H1 (cell line): ENCODE measurements at regions not wholly inside any gene's neighbourhood (a gene's known extent, or its start where the extent isn't known, plus 50 kb on each side); places are given as distances from the start of the nearest gene placed in this dataset.

ENCODE experiments used
- CTCF ChIA-PET: fragments of 300-600 bp; sonication (Branson Sonifier 250); formaldehyde crosslinking; loops from one replicate; lab custom pipeline; 2021; ENCODE audit not compliant: partially characterized antibody; lab: Charles Lee
- POLR2A ChIA-PET: fragments of 300-600 bp; sonication (Branson Sonifier 250); formaldehyde crosslinking; loops from one replicate; lab custom pipeline; 2021; ENCODE audit warnings: inconsistent platforms; ENCODE audit not compliant: partially characterized antibody; lab: Charles Lee
- DNase-seq, 2 experiments: peaks; one replicate each; pipeline versions ENCODE4 v3.0.0 to v3.0.0-alpha.2; 2010 to 2022; ENCODE audit warnings: low spot score in 2 of 2, low read depth in 1 of 2, mixed read lengths in 1 of 2
- FAIRE-seq: peaks from 2 replicates; lab custom pipeline; 2011; peaks lifted over from hg19 to GRCh38; lab: Jason Lieb, UNC
- H2AFZ ChIP-seq: 2 replicates; pipeline ENCODE4 v1.8.1; 2012; ENCODE audit warnings: low read length, inconsistent platforms
- H2AK5ac ChIP-seq: 2 replicates; pipeline ENCODE4 v1.6.1; 2013; ENCODE audit warnings: low read depth, low read length
- H2BK120ac ChIP-seq: replicated peaks from 2 replicates; pipeline ENCODE3; 2013; ENCODE audit warnings: low read depth, low read length, inconsistent platforms
- H2BK12ac ChIP-seq: 2 replicates; pipeline ENCODE4 v1.6.1; 2013; ENCODE audit warnings: low read depth, low read length
- H2BK15ac ChIP-seq: 2 replicates; pipeline ENCODE4 v1.6.1; 2013; ENCODE audit warnings: low read length
- H2BK20ac ChIP-seq: 2 replicates; pipeline ENCODE4 v1.6.1; 2013; ENCODE audit warnings: low read length
- H2BK5ac ChIP-seq: 2 replicates; pipeline ENCODE4 v1.6.1; 2013; ENCODE audit warnings: low read depth, low read length
- H3K14ac ChIP-seq: 2 replicates; pipeline ENCODE4 v1.6.1; 2013; ENCODE audit warnings: inconsistent platforms; ENCODE audit not compliant: insufficient read length
- H3K18ac ChIP-seq: 2 replicates; pipeline ENCODE4 v1.6.1; 2013; ENCODE audit warnings: low read length; ENCODE audit errors: extremely low read depth
- H3K23ac ChIP-seq: 2 replicates; pipeline ENCODE4 v1.6.1; 2013; ENCODE audit warnings: inconsistent platforms; ENCODE audit not compliant: insufficient read length
- H3K23me2 ChIP-seq: 2 replicates; pipeline ENCODE4 v1.6.1; 2013; ENCODE audit warnings: low read depth, low read length
- H3K27ac ChIP-seq: 2 replicates; pipeline ENCODE4 v1.6.1; 2011; ENCODE audit warnings: low read depth, low read length, inconsistent platforms
- H3K27me3 ChIP-seq, 4 experiments: replicated peaks in 1 of 4; 1 replicate in 1 of 4; 2 replicates in 3 of 4; pipeline versions ENCODE4 v1.6.1 to v1.8.1; 2011 to 2013; ENCODE audit warnings: low read length in 3 of 4, mild to moderate bottlenecking in 3 of 4, inconsistent platforms in 2 of 4, mixed read lengths in 2 of 4, moderate library complexity in 1 of 4; ENCODE audit not compliant: control insufficient read depth in 3 of 4, insufficient read depth in 3 of 4; ENCODE audit errors: extremely low read depth in 1 of 4
- H3K36me3 ChIP-seq, 4 experiments: 2 replicates each; pipeline versions ENCODE4 v1.6.1 to v1.8.1; 2011 to 2013; ENCODE audit warnings: mild to moderate bottlenecking in 4 of 4, low read length in 3 of 4, moderate library complexity in 2 of 4, control low read depth in 1 of 4, inconsistent platforms in 1 of 4; ENCODE audit not compliant: insufficient read depth in 4 of 4, control insufficient read depth in 2 of 4
- H3K4ac ChIP-seq: replicated peaks from 2 replicates; pipeline ENCODE3; 2013; ENCODE audit warnings: low read length, low read depth, mixed read lengths, inconsistent platforms; ENCODE audit not compliant: insufficient read length
- H3K4me1 ChIP-seq, 4 experiments: replicated peaks in 1 of 4; 1 replicate in 1 of 4; 2 replicates in 3 of 4; pipeline versions ENCODE4 v1.6.1 to v1.8.1; 2011 to 2013; ENCODE audit warnings: low read length in 3 of 4, inconsistent platforms in 2 of 4, mixed read lengths in 1 of 4; ENCODE audit not compliant: insufficient read depth in 4 of 4, control insufficient read depth in 3 of 4
- H3K4me2 ChIP-seq, 2 experiments: 2 replicates each; pipeline versions ENCODE4 v1.6.1 to v1.8.1; 2011 to 2013; ENCODE audit warnings: low read depth in 2 of 2, low read length in 2 of 2, control low read depth in 1 of 2, inconsistent platforms in 1 of 2, mild to moderate bottlenecking in 1 of 2; ENCODE audit not compliant: insufficient read depth in 1 of 2
- H3K4me3 ChIP-seq, 4 experiments: fragments of 200-600, 300-600 bp in 1 of 4; sonication (generic), shearing (Covaris generic), sonication (Bioruptor Twin) in 1 of 4; 2 replicates each; pipeline versions ENCODE4 v1.5.1 to v1.8.1; 2011 to 2016; ENCODE audit warnings: low read length in 4 of 4, low read depth in 3 of 4, control low read depth in 2 of 4, inconsistent platforms in 2 of 4, mild to moderate bottlenecking in 2 of 4, mixed read lengths in 1 of 4, moderate library complexity in 1 of 4; ENCODE audit not compliant: insufficient read depth in 2 of 4; ENCODE audit errors: extremely low read depth in 1 of 4
- H3K56ac ChIP-seq: replicated peaks from 2 replicates; pipeline ENCODE3; 2013; ENCODE audit warnings: low read depth, mild to moderate bottlenecking, mixed read lengths, low read length, inconsistent platforms; ENCODE audit not compliant: insufficient read length
- H3K79me1 ChIP-seq: 2 replicates; pipeline ENCODE4 v1.6.1; 2013; ENCODE audit warnings: low read depth, low read length, control low read depth
- H3K79me2 ChIP-seq, 2 experiments: 2 replicates each; pipeline versions ENCODE4 v1.6.1 to v1.8.1; 2012 to 2013; ENCODE audit warnings: low read length in 2 of 2, mild to moderate bottlenecking in 2 of 2, inconsistent platforms in 1 of 2; ENCODE audit not compliant: insufficient read depth in 2 of 2, control insufficient read depth in 1 of 2
- H3K9ac ChIP-seq, 4 experiments: replicated peaks in 1 of 4; 1 replicate in 1 of 4; 2 replicates in 3 of 4; pipeline versions ENCODE4 v1.6.1 to v1.8.1; 2011 to 2013; ENCODE audit warnings: low read depth in 3 of 4, low read length in 3 of 4, control low read depth in 2 of 4, mild to moderate bottlenecking in 2 of 4, moderate library complexity in 2 of 4, inconsistent platforms in 1 of 4; ENCODE audit errors: extremely low read depth in 1 of 4
- H3K9me3 ChIP-seq, 2 experiments: 2 replicates each; pipeline versions ENCODE4 v1.6.1 to v1.8.1; 2012 to 2013; ENCODE audit warnings: mild to moderate bottlenecking in 2 of 2, moderate library complexity in 2 of 2, control low read depth in 1 of 2, inconsistent platforms in 1 of 2, low read depth in 1 of 2, low read length in 1 of 2, mixed read lengths in 1 of 2; ENCODE audit not compliant: insufficient read depth in 2 of 2
- H4K20me1 ChIP-seq, 2 experiments: replicated peaks in 1 of 2; 2 replicates each; pipeline versions ENCODE3 to v1.8.1; 2011 to 2013; ENCODE audit warnings: inconsistent platforms in 2 of 2, low read length in 2 of 2, mild to moderate bottlenecking in 1 of 2; ENCODE audit not compliant: insufficient read depth in 2 of 2, control insufficient read depth in 1 of 2
- H4K5ac ChIP-seq: 2 replicates; pipeline ENCODE4 v1.6.1; 2013; ENCODE audit warnings: low read length, low read depth, mixed read lengths, inconsistent platforms; ENCODE audit not compliant: insufficient read length
- H4K8ac ChIP-seq: 2 replicates; pipeline ENCODE4 v1.8.0; 2013; ENCODE audit warnings: mild to moderate bottlenecking, moderate library complexity, low read length, inconsistent platforms; ENCODE audit not compliant: insufficient read depth; ENCODE audit errors: extremely low read depth
- H4K91ac ChIP-seq: replicated peaks from 2 replicates; pipeline ENCODE3; 2013; ENCODE audit warnings: low read length, mixed read lengths, inconsistent platforms; ENCODE audit not compliant: insufficient read length
- BRCA1 ChIP-seq: IDR thresholded peaks from 2 replicates; pipeline ENCODE4 v1.6.1; 2012; ENCODE audit warnings: low read depth, low read length, improper control_type of control experiment
- CHD2 ChIP-seq: IDR thresholded peaks from 2 replicates; pipeline ENCODE4 v1.6.1; 2012; ENCODE audit warnings: low read length, improper control_type of control experiment
- CREB1 ChIP-seq: IDR thresholded peaks from 2 replicates; pipeline ENCODE4 v1.6.1; 2012; ENCODE audit warnings: inconsistent platforms
- FOSL1 ChIP-seq: IDR thresholded peaks from 2 replicates; pipeline ENCODE4 v1.6.1; 2011; ENCODE audit warnings: mild to moderate bottlenecking, low read depth, low read length, moderate library complexity; ENCODE audit not compliant: insufficient read depth
- GTF2F1 ChIP-seq: IDR thresholded peaks from 2 replicates; pipeline ENCODE4 v1.6.1; 2012; ENCODE audit warnings: low read depth, low read length, improper control_type of control experiment, borderline replicate concordance
- HDAC6 ChIP-seq: IDR thresholded peaks from one replicate; pipeline ENCODE4 v1.7.1; 2012; ENCODE audit warnings: low read depth, mild to moderate bottlenecking, inconsistent platforms, low read length, moderate library complexity
- RNF2 ChIP-seq: fragments of 200-900, 300-1000 bp; sonication (generic); IDR thresholded peaks from 2 replicates; pipeline ENCODE4 v1.7.1; 2016; ENCODE audit warnings: borderline replicate concordance, low read depth, mild to moderate bottlenecking, antibody characterized with exemption, low read length; ENCODE audit not compliant: poor library complexity, severe bottlenecking; ENCODE audit errors: missing control alignments
- SIX5 ChIP-seq: IDR thresholded peaks from 2 replicates; pipeline ENCODE4 v1.6.1; 2011; ENCODE audit warnings: mild to moderate bottlenecking, low read depth, low read length
- SP4 ChIP-seq: IDR thresholded peaks from 2 replicates; pipeline ENCODE4 v1.6.1; 2012; ENCODE audit warnings: low read length, inconsistent platforms
- WGBS, 2 experiments: shearing (Covaris generic) in 1 of 2; methylation state at CpG; one replicate each; pipeline versions ENCODE4 v1.1.6 to v1.1.7; 2013 to 2015; ENCODE audit warnings: low lambda C conversion rate in 2 of 2, mixed read lengths in 2 of 2, inconsistent platforms in 1 of 2, low coverage in 1 of 2, missing lambda C conversion rate in 1 of 2; ENCODE audit not compliant: insufficient replicate concordance in 2 of 2, insufficient coverage in 1 of 2, insufficient read length in 1 of 2; ENCODE audit errors: extremely low coverage in 1 of 2, missing lambda C conversion rate in 1 of 2; 5-methylcytosine and 5-hydroxymethylcytosine counted together

GRCh38 chr4:117796677-117797076, 237.6 kb upstream of the NDST3 start:
- Histone ChIP-seq H3K4ac (no peak overlapping the region), H3K4me2 (no peak overlapping the region), H4K20me1 (no peaks in the 10 kb centered on the region), H3K27ac (no peak overlapping the region), H2BK120ac (no peak overlapping the region), H2BK20ac (no peak overlapping the region), H4K91ac (no peak overlapping the region), H3K14ac (no peak overlapping the region), H2BK12ac (no peak overlapping the region), H3K79me1 (no peaks in the 10 kb centered on the region), H3K23me2 (no peaks in the 10 kb centered on the region), H3K56ac (no peak overlapping the region), H3K4me1 (no peaks in the 10 kb centered on the region; a peak in 1 of 7 replicates), H3K36me3 (no peaks in the 10 kb centered on the region), H4K5ac (no peak overlapping the region), H3K9me3 (no peaks in the 10 kb centered on the region), H2BK5ac (no peak overlapping the region), H4K8ac (no peak overlapping the region), H2AK5ac (no peak overlapping the region), H3K27me3 (no peaks in the 10 kb centered on the region), H3K79me2 (no peaks in the 10 kb centered on the region), H3K23ac (no peak overlapping the region), H3K18ac (no peak overlapping the region), H3K9ac (no peak overlapping the region), H2AFZ (no peak overlapping the region), H3K4me3 (no peak overlapping the region), H2BK15ac (no peak overlapping the region)
- ChIA-PET POLR2A (no interaction called here), CTCF (interaction anchor here (0.7 to 1.3 kb wide), 4 partner anchors 9 to 323 kb away, joined by 3 to 5 read pairs (median 3); no protein-coding TSS in a partner anchor)
- DNase-seq (no peak), FAIRE-seq (no peak)
- no peak for TF ChIP-seq SP4
- no peak for TF ChIP-seq FOSL1
- TF ChIP-seq CHD2: no peak
- TF ChIP-seq RNF2: no peak
- TF ChIP-seq GTF2F1: no peak
- TF ChIP-seq HDAC6: no peak
- no peak for TF ChIP-seq CREB1
- TF ChIP-seq SIX5: no peak
- TF ChIP-seq BRCA1: no peak
- 95% methylated on average over 1 of the region's 1 CpG; no CpG with 5 or more reads in 1 of the 2 experiments for WGBS, 2 experiments
